ENCODE measurements at regions not wholly inside any gene's neighbourhood (a gene's known extent, or its start where the extent isn't known, plus 50 kb on each side); places are given as distances from the start of the nearest gene placed in this dataset.

- TF ChIP-seq, protein P1, sequence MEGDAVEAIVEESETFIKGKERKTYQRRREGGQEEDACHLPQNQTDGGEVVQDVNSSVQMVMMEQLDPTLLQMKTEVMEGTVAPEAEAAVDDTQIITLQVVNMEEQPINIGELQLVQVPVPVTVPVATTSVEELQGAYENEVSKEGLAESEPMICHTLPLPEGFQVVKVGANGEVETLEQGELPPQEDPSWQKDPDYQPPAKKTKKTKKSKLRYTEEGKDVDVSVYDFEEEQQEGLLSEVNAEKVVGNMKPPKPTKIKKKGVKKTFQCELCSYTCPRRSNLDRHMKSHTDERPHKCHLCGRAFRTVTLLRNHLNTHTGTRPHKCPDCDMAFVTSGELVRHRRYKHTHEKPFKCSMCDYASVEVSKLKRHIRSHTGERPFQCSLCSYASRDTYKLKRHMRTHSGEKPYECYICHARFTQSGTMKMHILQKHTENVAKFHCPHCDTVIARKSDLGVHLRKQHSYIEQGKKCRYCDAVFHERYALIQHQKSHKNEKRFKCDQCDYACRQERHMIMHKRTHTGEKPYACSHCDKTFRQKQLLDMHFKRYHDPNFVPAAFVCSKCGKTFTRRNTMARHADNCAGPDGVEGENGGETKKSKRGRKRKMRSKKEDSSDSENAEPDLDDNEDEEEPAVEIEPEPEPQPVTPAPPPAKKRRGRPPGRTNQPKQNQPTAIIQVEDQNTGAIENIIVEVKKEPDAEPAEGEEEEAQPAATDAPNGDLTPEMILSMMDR (IDR thresholded peaks at IDR 0.05) = no peak
- no peak for TF ChIP-seq POLR2A (IDR thresholded peaks at IDR 0.05)
Measured at GRCh38 chr18:28338316-28338715, 161.4 kb upstream of the CDH2 start.
